Thyroid gland (tissue), 4 donors: ENCODE measurements at regions not wholly inside any gene's neighbourhood (a gene's known extent, or its start where the extent isn't known, plus 50 kb on each side); places are given as distances from the start of the nearest gene placed in this dataset.

Source experiments
- DNase-seq, 2 donors: peaks; one replicate each; pipeline ENCODE4 v3.0.0-alpha.2; 2019
- H3K27ac ChIP-seq, 3 donors: fragments of 200-600 bp; sonication (generic); 1 replicate in 2 of 3; 2 replicates in 1 of 3; pipeline ENCODE4 v1.5.1; 2016 to 2019; ENCODE audit warnings: mild to moderate bottlenecking in 1 of 3, moderate library complexity in 1 of 3
- H3K27me3 ChIP-seq: fragments of 200-600 bp; sonication (generic); one replicate; pipeline ENCODE4 v1.5.1; 2019
- H3K36me3 ChIP-seq, 2 donors: fragments of 200-600 bp; sonication (generic); one replicate each; pipeline ENCODE4 v1.5.1; 2016 to 2019
- H3K4me1 ChIP-seq, 2 donors: fragments of 200-600 bp; sonication (generic); one replicate each; pipeline ENCODE4 v1.5.1; 2017 to 2019
- H3K4me3 ChIP-seq, 3 donors: fragments of 200-600 bp; sonication (generic); replicated peaks in 1 of 3; 1 replicate in 2 of 3; 2 replicates in 1 of 3; pipeline ENCODE4 v1.5.1; 2016; ENCODE audit warnings: mild to moderate bottlenecking in 1 of 3
- H3K9me3 ChIP-seq: fragments of 200-600 bp; sonication (generic); one replicate; pipeline ENCODE4 v1.5.1; 2017
- POLR2A ChIP-seq, 2 donors: fragments of 450-650 bp; IDR thresholded peaks; one replicate each; pipeline ENCODE4 v1.6.1; 2017; ENCODE audit warnings: antibody characterized with exemption in 2 of 2, mild to moderate bottlenecking in 2 of 2, moderate library complexity in 1 of 2
- WGBS, 2 donors: methylation state at CpG; one replicate each; pipeline ENCODE4 v1.1.5; 2017; 5-methylcytosine and 5-hydroxymethylcytosine counted together
- intact Hi-C: fragments of 100-400 bp; cut with DNase I; formaldehyde crosslinking; loops from one replicate; pipeline ENCODE4 v1.15.1; 2023
- TF ChIP-seq, protein P1 (sequence below), 6 experiments: fragments of 200-600 bp in 3 of 6; fragments of 450-650 bp in 3 of 6; sonication (generic) in 3 of 6; IDR thresholded peaks; one replicate each; pipeline ENCODE4 v1.5.1; 2016 to 2019; ENCODE audit warnings: antibody characterized with exemption in 6 of 6, mild to moderate bottlenecking in 2 of 6, inconsistent platforms in 1 of 6, moderate library complexity in 1 of 6

GRCh38 chr12:124111006-124111405 is 138.0 kb downstream of the ZNF664 start:
- Histone ChIP-seq H3K36me3 (no peaks in the 10 kb centered on the region), H3K27me3 (no peaks in the 10 kb centered on the region), H3K4me1 (no peaks in the 10 kb centered on the region), H3K9me3 (no peaks in the 10 kb centered on the region), H3K4me3 (no peak overlapping the region), H3K27ac (no peak overlapping the region)
- no peak for DNase-seq
- no peak for TF ChIP-seq POLR2A (IDR thresholded peaks at IDR 0.05)
- TF ChIP-seq, protein P1, sequence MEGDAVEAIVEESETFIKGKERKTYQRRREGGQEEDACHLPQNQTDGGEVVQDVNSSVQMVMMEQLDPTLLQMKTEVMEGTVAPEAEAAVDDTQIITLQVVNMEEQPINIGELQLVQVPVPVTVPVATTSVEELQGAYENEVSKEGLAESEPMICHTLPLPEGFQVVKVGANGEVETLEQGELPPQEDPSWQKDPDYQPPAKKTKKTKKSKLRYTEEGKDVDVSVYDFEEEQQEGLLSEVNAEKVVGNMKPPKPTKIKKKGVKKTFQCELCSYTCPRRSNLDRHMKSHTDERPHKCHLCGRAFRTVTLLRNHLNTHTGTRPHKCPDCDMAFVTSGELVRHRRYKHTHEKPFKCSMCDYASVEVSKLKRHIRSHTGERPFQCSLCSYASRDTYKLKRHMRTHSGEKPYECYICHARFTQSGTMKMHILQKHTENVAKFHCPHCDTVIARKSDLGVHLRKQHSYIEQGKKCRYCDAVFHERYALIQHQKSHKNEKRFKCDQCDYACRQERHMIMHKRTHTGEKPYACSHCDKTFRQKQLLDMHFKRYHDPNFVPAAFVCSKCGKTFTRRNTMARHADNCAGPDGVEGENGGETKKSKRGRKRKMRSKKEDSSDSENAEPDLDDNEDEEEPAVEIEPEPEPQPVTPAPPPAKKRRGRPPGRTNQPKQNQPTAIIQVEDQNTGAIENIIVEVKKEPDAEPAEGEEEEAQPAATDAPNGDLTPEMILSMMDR (IDR thresholded peaks at IDR 0.05): no peak
- intact Hi-C loops: no loop called here
- WGBS, 2 donors: 75 to 80% methylated on average over 5 of the region's 5 CpGs

GRCh38 chr12:124114316-124114715 is 141.3 kb downstream of the ZNF664 start:
- no peak for DNase-seq
- Histone ChIP-seq H3K4me3 (no peak overlapping the region), H3K36me3 (no peaks in the 10 kb centered on the region), H3K9me3 (no peaks in the 10 kb centered on the region), H3K27ac (no peak overlapping the region), H3K27me3 (no peaks in the 10 kb centered on the region), H3K4me1 (no peaks in the 10 kb centered on the region)
- whole genome bisulfite sequencing, 2 donors: 93 to 94% methylated on average over 2 of the region's 2 CpGs
- TF ChIP-seq, protein P1 (IDR thresholded peaks at IDR 0.05): no peak
- TF ChIP-seq POLR2A (IDR thresholded peaks at IDR 0.05): no peak
- intact Hi-C loops: no loop called here

GRCh38 chr12:124115496-124115895 is 142.5 kb downstream of the ZNF664 start:
- Histone ChIP-seq H3K4me1 (no peaks in the 10 kb centered on the region), H3K27me3 (no peaks in the 10 kb centered on the region), H3K9me3 (no peaks in the 10 kb centered on the region), H3K4me3 (no peak overlapping the region), H3K36me3 (no peaks in the 10 kb centered on the region), H3K27ac (no peak overlapping the region)
- intact Hi-C loops: no loop called here
- no peak for DNase-seq
- TF ChIP-seq, protein P1 (IDR thresholded peaks at IDR 0.05): no peak
- no peak for TF ChIP-seq POLR2A (IDR thresholded peaks at IDR 0.05)
- WGBS, 2 donors: 84 to 91% methylated on average over 11 of the region's 11 CpGs

DNA sequence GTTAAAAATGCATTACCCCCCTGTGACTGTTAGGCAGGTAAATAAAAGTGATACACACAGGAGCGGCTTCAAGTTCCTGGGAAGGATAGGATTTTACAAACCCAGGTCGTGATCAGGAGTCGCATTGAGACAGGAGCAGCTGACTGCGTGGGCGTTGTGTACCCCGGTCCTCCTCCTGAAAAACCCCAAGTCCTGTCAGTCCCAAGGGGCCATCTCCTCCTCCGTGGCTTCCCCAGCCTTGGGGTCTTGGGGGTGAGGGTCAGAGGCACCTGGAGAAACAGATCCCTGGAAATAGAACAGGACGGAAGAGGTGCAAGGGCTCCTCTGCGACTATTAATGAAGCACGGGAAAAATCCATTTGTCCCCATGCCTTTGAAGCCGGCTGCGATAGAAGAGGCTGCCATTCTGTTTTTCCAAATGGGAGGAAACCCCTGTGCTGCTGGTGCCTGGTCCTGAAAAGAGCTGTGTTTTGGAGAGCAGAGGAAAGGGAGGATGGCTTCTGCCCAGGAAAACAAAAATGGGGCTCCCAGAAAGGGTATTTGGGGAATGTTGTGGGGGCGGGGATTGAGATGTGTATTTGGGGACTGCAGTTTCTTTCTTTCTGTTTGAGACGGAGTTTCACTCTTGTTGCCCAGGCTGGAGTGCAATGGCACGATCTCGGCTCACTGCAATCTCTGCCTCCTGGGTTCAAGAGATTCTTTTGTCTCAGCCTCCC is 143.1 kb downstream of the ZNF664 start:
- no peak for TF ChIP-seq POLR2A (IDR thresholded peaks at IDR 0.05)
- TF ChIP-seq, protein P1 (IDR thresholded peaks at IDR 0.05): no peak
- DNase-seq: no peak
- H3K9me3 ChIP-seq: no peaks in the 10 kb centered on the region
- no peaks in the 10 kb centered on the region for H3K36me3 ChIP-seq
- no peak overlapping the region for H3K27ac ChIP-seq
- H3K27me3 ChIP-seq: no peaks in the 10 kb centered on the region
- H3K4me1 ChIP-seq: no peaks in the 10 kb centered on the region
- no peak overlapping the region for H3K4me3 ChIP-seq
- WGBS, 2 donors: 81 to 83% methylated on average over 16 of the region's 16 CpGs
- intact Hi-C loops: no loop called here

GRCh38 chr12:124120739-124121138 is 147.7 kb downstream of the ZNF664 start:
- TF ChIP-seq, protein P1 (IDR thresholded peaks at IDR 0.05): no peak
- TF ChIP-seq POLR2A (IDR thresholded peaks at IDR 0.05): no peak

More at GRCh38 chr12:124120739-124121138, 147.7 kb downstream of the ZNF664 start:
- no peak for DNase-seq
- H3K9me3 ChIP-seq: no peaks in the 10 kb centered on the region
- H3K27ac ChIP-seq: no peak overlapping the region
- WGBS, 2 donors: 82 to 91% methylated on average over 6 of the region's 6 CpGs
- intact Hi-C loops: no loop called here
- no peaks in the 10 kb centered on the region for H3K4me1 ChIP-seq
- no peak overlapping the region for H3K4me3 ChIP-seq
- no peaks in the 10 kb centered on the region for H3K36me3 ChIP-seq
- H3K27me3 ChIP-seq: no peaks in the 10 kb centered on the region
